Endothelial cell of umbilical vein (primary cell): ENCODE measurements at regions not wholly inside any gene's neighbourhood (a gene's known extent, or its start where the extent isn't known, plus 50 kb on each side); places are given as distances from the start of the nearest gene placed in this dataset.

ENCODE experiments used
- BruUV-seq: library from RNA; stranded (reverse); fragments of 400-500 nt; replicated peaks from 2 replicates; lab custom pipeline; 2021; lab: Mats Ljungman, UMichigan
- CTCF ChIA-PET: fragments of 300-600, 350-600 bp; sonication (Branson Sonifier 250); formaldehyde crosslinking; loops from one replicate; lab custom pipeline; 2021; ENCODE audit warnings: antibody characterized with exemption, inconsistent platforms; lab: Charles Lee
- POLR2A ChIA-PET: fragments of 300-600, 350-600 bp; sonication (Branson Sonifier 250); formaldehyde crosslinking; loops from one replicate; lab custom pipeline; 2021; ENCODE audit warnings: antibody characterized with exemption, inconsistent platforms; lab: Charles Lee
- DNase-seq: peaks from one replicate; pipeline ENCODE4 v3.0.0-alpha.2; 2011; ENCODE audit warnings: low read depth, low spot score
- FAIRE-seq: peaks from 2 replicates; lab custom pipeline; 2011; peaks lifted over from hg19 to GRCh38; lab: Jason Lieb, UNC
- H2AFZ ChIP-seq: 2 replicates; pipeline ENCODE4 v1.6.0; 2012; ENCODE audit warnings: low read depth, low read length, control low read depth, inconsistent platforms
- H3K27ac ChIP-seq: 2 replicates; pipeline ENCODE4 v1.5.1; 2011; ENCODE audit warnings: low read depth, mild to moderate bottlenecking, control low read depth, low read length, moderate library complexity; ENCODE audit not compliant: insufficient read depth
- H3K27me3 ChIP-seq, 2 experiments: 2 replicates each; pipeline versions ENCODE4 v1.6.0 to v1.6.1; 2011; ENCODE audit warnings: low read length in 2 of 2, mixed read lengths in 1 of 2; ENCODE audit not compliant: control insufficient read depth in 2 of 2, insufficient read depth in 2 of 2
- H3K36me3 ChIP-seq, 2 experiments: 2 replicates in 1 of 2; 3 replicates in 1 of 2; pipeline ENCODE4 v1.5.1; 2011; ENCODE audit warnings: low read length in 2 of 2, mild to moderate bottlenecking in 1 of 2, moderate library complexity in 1 of 2; ENCODE audit not compliant: control insufficient read depth in 2 of 2, insufficient read depth in 2 of 2; ENCODE audit errors: extremely low read depth in 1 of 2
- H3K4me1 ChIP-seq: 3 replicates; pipeline ENCODE4 v1.5.1; 2011; ENCODE audit warnings: mild to moderate bottlenecking, low read length; ENCODE audit not compliant: control insufficient read depth, insufficient read depth; ENCODE audit errors: extremely low read depth
- H3K4me2 ChIP-seq: 2 replicates; pipeline ENCODE4 v1.6.1; 2011; ENCODE audit warnings: low read length, control low read depth, mixed read lengths; ENCODE audit not compliant: insufficient read depth
- H3K4me3 ChIP-seq, 3 experiments: fragments of 200-600 bp in 1 of 3; sonication (generic), shearing (Covaris generic) in 1 of 3; replicated peaks in 1 of 3; 2 replicates each; pipeline ENCODE4 v1.5.1; 2011 to 2016; ENCODE audit warnings: control low read depth in 3 of 3, low read length in 3 of 3, mild to moderate bottlenecking in 2 of 3, inconsistent platforms in 1 of 3, low read depth in 1 of 3, moderate library complexity in 1 of 3; ENCODE audit not compliant: insufficient read depth in 1 of 3
- H3K79me2 ChIP-seq: 2 replicates; pipeline ENCODE4 v1.6.0; 2012; ENCODE audit warnings: low read length, inconsistent platforms; ENCODE audit not compliant: control insufficient read depth, insufficient read depth
- H3K9ac ChIP-seq: replicated peaks from 2 replicates; pipeline ENCODE3; 2011; ENCODE audit warnings: low read length, control low read depth; ENCODE audit not compliant: insufficient read depth; ENCODE audit errors: extremely low read depth
- H3K9me1 ChIP-seq: replicated peaks from 3 replicates; pipeline ENCODE4 v1.6.0; 2011; ENCODE audit warnings: mild to moderate bottlenecking, low read length; ENCODE audit not compliant: control insufficient read depth, insufficient read depth; ENCODE audit errors: extremely low read depth
- H3K9me3 ChIP-seq: replicated peaks from 2 replicates; pipeline ENCODE4 v1.5.1; 2012; ENCODE audit warnings: low read length, inconsistent platforms; ENCODE audit not compliant: control insufficient read depth, insufficient read depth
- H4K20me1 ChIP-seq: replicated peaks from 2 replicates; pipeline ENCODE3; 2011; ENCODE audit warnings: mild to moderate bottlenecking, low read length; ENCODE audit not compliant: control insufficient read depth, insufficient read depth; ENCODE audit errors: extremely low read depth
- CTCF ChIP-seq, 2 donors: IDR thresholded peaks; 1 replicate in 1 of 2; 2 replicates in 1 of 2; pipeline ENCODE4 v1.5.1; 2011; ENCODE audit warnings: low read length in 2 of 2, mild to moderate bottlenecking in 2 of 2, moderate library complexity in 2 of 2, control low read depth in 1 of 2, inconsistent platforms in 1 of 2, low read depth in 1 of 2; ENCODE audit not compliant: insufficient read depth in 1 of 2; ENCODE audit errors: extremely low read depth in 1 of 2
- EZH2 ChIP-seq: IDR thresholded peaks from 2 replicates; pipeline ENCODE4 v1.6.1; 2012; ENCODE audit warnings: borderline replicate concordance, low read depth, mild to moderate bottlenecking, moderate library complexity, low read length, inconsistent platforms; ENCODE audit not compliant: severe bottlenecking
- FOS ChIP-seq: IDR thresholded peaks from 2 replicates; pipeline ENCODE4 v1.6.1; 2011; ENCODE audit warnings: mild to moderate bottlenecking, low read length, moderate library complexity, borderline replicate concordance; ENCODE audit not compliant: insufficient read depth
- GATA2 ChIP-seq: IDR thresholded peaks from 2 replicates; pipeline ENCODE4 v1.7.0; 2011; ENCODE audit warnings: low read depth, mild to moderate bottlenecking, moderate library complexity, mixed read lengths, low read length; ENCODE audit not compliant: insufficient read length, insufficient read depth
- JUN ChIP-seq: IDR thresholded peaks from 2 replicates; pipeline ENCODE4 v1.6.1; 2011; ENCODE audit warnings: borderline replicate concordance, low read depth; ENCODE audit not compliant: insufficient read length, insufficient read depth
- MAX ChIP-seq: IDR thresholded peaks from 2 replicates; pipeline ENCODE4 v1.6.1; 2011; ENCODE audit not compliant: insufficient read depth, insufficient read length
- MYC ChIP-seq: IDR thresholded peaks from one replicate; pipeline ENCODE4 v1.6.1; 2011; ENCODE audit warnings: mild to moderate bottlenecking, low read depth, low read length
- POLR2A ChIP-seq: IDR thresholded peaks from 2 replicates; pipeline ENCODE4 v1.6.1; 2012; ENCODE audit warnings: low read depth, mild to moderate bottlenecking, control low read depth, low read length
- POLR2AphosphoS5 ChIP-seq: IDR thresholded peaks from 2 replicates; pipeline ENCODE4 v1.6.1; 2012; ENCODE audit warnings: low read depth, mild to moderate bottlenecking, control low read depth, low read length, moderate library complexity; ENCODE audit not compliant: insufficient read depth
- dilution Hi-C: fragments of 300-500 bp; cut with MboI; formaldehyde crosslinking; loops from one replicate; pipeline ENCODE4 v1.15.0; 2019; ENCODE audit warnings: low sequenced_read_pairs; ENCODE audit not compliant: extremely low pct_ligation_motif_present
- intact Hi-C: fragments of 100-400 bp; cut with micrococcal nuclease; formaldehyde crosslinking; loops from one replicate; pipeline ENCODE4 v1.10.0; 2022

GRCh38 chr15:95940431-95940985, 390.0 kb upstream of the NR2F2 start:
- H3K4me1 ChIP-seq, result no peaks in the 10 kb centered on the region
- H2AFZ ChIP-seq, result no peak overlapping the region
- H3K9ac ChIP-seq, result no peak overlapping the region
- POLR2A ChIA-PET, result no interaction called here
- H3K27me3 ChIP-seq, result no peaks in the 10 kb centered on the region
- no peaks in the 10 kb centered on the region for H3K79me2 ChIP-seq
- H3K27ac ChIP-seq, result no peak overlapping the region
- intact Hi-C loops (no loop called here), dilution Hi-C loops (no loop called here)
- H3K9me3 ChIP-seq, result no peaks in the 10 kb centered on the region
- no peak for FAIRE-seq
- no peaks in the 10 kb centered on the region for H3K36me3 ChIP-seq
- DNase-seq, result no peak
- CTCF ChIA-PET, result no interaction called here
- H4K20me1 ChIP-seq, result no peaks in the 10 kb centered on the region
- H3K4me3 ChIP-seq, result no peak overlapping the region
- no peaks in the 10 kb centered on the region for H3K9me1 ChIP-seq
- TF ChIP-seq GATA2 (no peak), JUN (no peak), EZH2 (no peak), POLR2A (no peak)
- H3K4me2 ChIP-seq, result no peak overlapping the region
- no TSS peak for BruUV-seq

- POLR2A ChIA-PET, result no interaction called here
- Histone ChIP-seq H3K4me2 (no peak overlapping the region), H3K9me1 (no peaks in the 10 kb centered on the region), H3K36me3 (no peaks in the 10 kb centered on the region), H3K4me3 (no peak overlapping the region), H3K79me2 (no peaks in the 10 kb centered on the region), H3K4me1 (no peaks in the 10 kb centered on the region), H3K9me3 (no peaks in the 10 kb centered on the region), H3K9ac (no peak overlapping the region), H4K20me1 (no peaks in the 10 kb centered on the region), H3K27ac (no peak overlapping the region), H3K27me3 (no peaks in the 10 kb centered on the region), H2AFZ (no peak overlapping the region)
- BruUV-seq, result no TSS peak
- no peak for TF ChIP-seq POLR2A
- no peak for TF ChIP-seq MAX
- no peak for TF ChIP-seq GATA2
- TF ChIP-seq FOS, result no peak
- TF ChIP-seq EZH2, result no peak
- TF ChIP-seq CTCF (IDR thresholded peaks at IDR 0.05; ENCODE audit: extremely low read depth in 1 of 2, insufficient read depth in 1 of 2, low read depth in 1 of 2, low read length in 2 of 2), result no peak
- TF ChIP-seq POLR2AphosphoS5, result no peak
- no peak for TF ChIP-seq JUN
- no peak for TF ChIP-seq MYC
- CTCF ChIA-PET, result no interaction called here
- FAIRE-seq, result no peak
- intact Hi-C loops (no loop called here), dilution Hi-C loops (no loop called here)
- DNase-seq, result no peak
Observed at GRCh38 chr15:95944193-95944592, 386.3 kb upstream of the NR2F2 start.
